GM12892 (cell line): ENCODE measurements at regions not wholly inside any gene's neighbourhood (a gene's known extent, or its start where the extent isn't known, plus 50 kb on each side); places are given as distances from the start of the nearest gene placed in this dataset.

Experiments
- POLR2A ChIP-seq: IDR thresholded peaks from 2 replicates; pipeline ENCODE4 v1.6.1; 2011; ENCODE audit warnings: low read depth, low read length, control low read depth
- POLR2AphosphoS5 ChIP-seq: IDR thresholded peaks from 2 replicates; pipeline ENCODE4 v1.6.1; 2011; ENCODE audit warnings: low read depth, low read length, control low read depth
- TAF1 ChIP-seq: IDR thresholded peaks from 2 replicates; pipeline ENCODE4 v1.6.1; 2011; ENCODE audit warnings: low read depth, mild to moderate bottlenecking, control low read depth, low read length, borderline replicate concordance

GRCh38 chr5:93082981-93083380 lies 498.0 kb downstream of the NR2F1-AS1 start:
- TF ChIP-seq POLR2A (no peak), POLR2AphosphoS5 (no peak), TAF1 (no peak)
